GM12878 (cell line): ENCODE measurements at regions not wholly inside any gene's neighbourhood (a gene's known extent, or its start where the extent isn't known, plus 50 kb on each side); places are given as distances from the start of the nearest gene placed in this dataset.

ENCODE experiments used
- ATAC-seq: fragments of 200-7000 bp; cut with Tn5 transposase; 3 replicates; pipeline ENCODE4 v1.9.1; 2020; ENCODE audit warnings: mild to moderate bottlenecking, moderate library complexity
- BruUV-seq: library from RNA; stranded (reverse); fragments of 400-500 nt; replicated peaks from 2 replicates; lab custom pipeline; 2021; lab: Mats Ljungman, UMichigan
- CTCF ChIA-PET: fragments of 300-600 bp; sonication (Branson Sonifier 250); formaldehyde crosslinking; extraction: SDS; loops from one replicate; lab custom pipeline; 2021; ENCODE audit warnings: inconsistent platforms; lab: Yijun Ruan, JAX
- POLR2A ChIA-PET: fragments of 350-600 bp; formaldehyde crosslinking; extraction: SDS; loops from one replicate; lab custom pipeline; 2021; ENCODE audit warnings: inconsistent platforms; lab: Charles Lee
- RAD21 ChIA-PET: fragments of 300-600 bp; sonication (Branson Sonifier 250); formaldehyde crosslinking; loops from one replicate; lab custom pipeline; 2023; ENCODE audit warnings: antibody characterized with exemption; ENCODE audit not compliant: unreplicated experiment; lab: Charles Lee
- SMC1A ChIA-PET: fragments of 300-600 bp; sonication (Branson Sonifier 250); formaldehyde crosslinking; loops from one replicate; lab custom pipeline; 2023; ENCODE audit not compliant: unreplicated experiment, uncharacterized antibody; lab: Charles Lee
- DNase-seq: peaks from one replicate; pipeline ENCODE4 v3.0.0-alpha.2; 2011; ENCODE audit warnings: low read depth, low spot score
- FAIRE-seq: peaks from 3 replicates; lab custom pipeline; 2011; peaks lifted over from hg19 to GRCh38; lab: Jason Lieb, UNC
- H2AFZ ChIP-seq: 2 replicates; pipeline ENCODE4 v1.6.0; 2011; ENCODE audit warnings: low read depth, low read length, control low read depth; ENCODE audit not compliant: control insufficient read depth
- H3K27ac ChIP-seq: 2 replicates; pipeline ENCODE4 v1.5.1; 2011; ENCODE audit warnings: control low read depth; ENCODE audit not compliant: control insufficient read depth, insufficient read depth
- H3K27me3 ChIP-seq, 2 experiments: replicated peaks in 1 of 2; 2 replicates each; pipeline versions ENCODE4 v1.6.0 to v1.6.1; 2011; ENCODE audit warnings: low read length in 1 of 2; ENCODE audit not compliant: control insufficient read depth in 2 of 2, insufficient read depth in 2 of 2
- H3K36me3 ChIP-seq, 2 experiments: 2 replicates each; pipeline ENCODE4 v1.5.1; 2011; ENCODE audit warnings: low read length in 1 of 2; ENCODE audit not compliant: control insufficient read depth in 2 of 2, insufficient read depth in 2 of 2
- H3K4me1 ChIP-seq: 2 replicates; pipeline ENCODE4 v1.6.1; 2011; ENCODE audit warnings: mild to moderate bottlenecking, low read length, moderate library complexity, mixed read lengths; ENCODE audit not compliant: control insufficient read depth, insufficient read depth
- H3K4me2 ChIP-seq: 2 replicates; pipeline ENCODE4 v1.6.0; 2011; ENCODE audit warnings: control low read depth; ENCODE audit not compliant: control insufficient read depth, insufficient read depth
- H3K4me3 ChIP-seq: fragments of 200-600 bp; sonication (generic); 2 replicates; pipeline ENCODE4 v1.5.1; 2016
- H3K79me2 ChIP-seq: 2 replicates; pipeline ENCODE4 v1.6.0; 2011; ENCODE audit warnings: low read length; ENCODE audit not compliant: control insufficient read depth, insufficient read depth
- H3K9ac ChIP-seq: 2 replicates; pipeline ENCODE4 v1.8.0; 2011; ENCODE audit warnings: low read length, control low read depth, mixed read lengths; ENCODE audit not compliant: control insufficient read depth, insufficient read depth
- H3K9me3 ChIP-seq: replicated peaks from 3 replicates; pipeline ENCODE4 v1.5.1; 2011; ENCODE audit warnings: mild to moderate bottlenecking, low read length; ENCODE audit not compliant: control insufficient read depth, insufficient read depth
- H4K20me1 ChIP-seq: 2 replicates; pipeline ENCODE4 v1.6.0; 2011; ENCODE audit not compliant: control insufficient read depth, insufficient read depth
- CHD2 ChIP-seq: IDR thresholded peaks from 2 replicates; pipeline ENCODE4 v1.6.1; 2011; ENCODE audit warnings: low read depth, low read length, improper control_type of control experiment, borderline replicate concordance
- CHD4 ChIP-seq: fragments of 200-600 bp; sonication (generic); IDR thresholded peaks from 2 replicates; pipeline ENCODE4 v1.6.1; 2016; ENCODE audit warnings: mild to moderate bottlenecking
- FOXM1 ChIP-seq: IDR thresholded peaks from 2 replicates; pipeline ENCODE4 v1.6.1; 2012; ENCODE audit warnings: low read depth, mild to moderate bottlenecking, inconsistent platforms, low read length, moderate library complexity
- HDAC2 ChIP-seq: fragments of 200-600 bp; sonication (generic); IDR thresholded peaks from 2 replicates; pipeline ENCODE4 v1.6.1; 2017
- HDAC6 ChIP-seq: fragments of 200-600 bp; sonication (generic); IDR thresholded peaks from one replicate; pipeline ENCODE4 v1.8.0; 2017; ENCODE audit warnings: antibody characterized with exemption; ENCODE audit not compliant: unreplicated experiment
- HDGF ChIP-seq: fragments of 450-650 bp; IDR thresholded peaks from 2 replicates; pipeline ENCODE4 v1.6.1; 2016; ENCODE audit warnings: antibody characterized with exemption
- IKZF2 ChIP-seq, 2 experiments: fragments of 450-650 bp; IDR thresholded peaks; 2 replicates each; pipeline ENCODE4 v1.6.1; 2017; ENCODE audit warnings: mild to moderate bottlenecking in 2 of 2, moderate library complexity in 2 of 2
- MEF2B ChIP-seq: fragments of 450-650 bp; IDR thresholded peaks from 2 replicates; pipeline ENCODE4 v1.6.1; 2018; ENCODE audit warnings: mild to moderate bottlenecking, moderate library complexity; ENCODE audit not compliant: partially characterized antibody, poor library complexity, severe bottlenecking
- MTA2 ChIP-seq: fragments of 450-650 bp; IDR thresholded peaks from 2 replicates; pipeline ENCODE4 v1.6.1; 2016; ENCODE audit warnings: low read depth, mild to moderate bottlenecking, moderate library complexity
- MXI1 ChIP-seq: fragments of 150-350 bp; IDR thresholded peaks from 2 replicates; pipeline ENCODE4 v1.6.1; 2011; ENCODE audit warnings: low read depth, mild to moderate bottlenecking, inconsistent platforms, low read length, improper control_type of control experiment
- RUNX3 ChIP-seq: IDR thresholded peaks from 2 replicates; pipeline ENCODE4 v1.6.1; 2012; ENCODE audit warnings: low read length, inconsistent platforms
- STAT1 ChIP-seq: fragments of 450-650 bp; conservative IDR thresholded peaks from 2 replicates; pipeline ENCODE4 v1.6.1; 2014; ENCODE audit warnings: antibody characterized with exemption, mild to moderate bottlenecking
- SUPT20H ChIP-seq: IDR thresholded peaks from 2 replicates; pipeline ENCODE4 v1.6.1; 2011; ENCODE audit warnings: low read depth, mild to moderate bottlenecking, low read length, moderate library complexity, borderline replicate concordance; ENCODE audit not compliant: control insufficient read depth
- in situ Hi-C: fragments of 300-500 bp; cut with MboI; formaldehyde crosslinking; loops from 9 replicates; pipeline ENCODE4 v1.14.3; 2018; ENCODE audit warnings: mixed read lengths
- intact Hi-C: fragments of 100-400 bp; cut with micrococcal nuclease; formaldehyde crosslinking; loops from one replicate; pipeline ENCODE4 v1.14.2; 2022; ENCODE audit not compliant: unreplicated experiment
- TF ChIP-seq, protein P1 (sequence below): fragments of 150-350 bp; IDR thresholded peaks from 2 replicates; pipeline ENCODE4 v1.6.1; 2016; ENCODE audit warnings: low read depth, low read length
- TF ChIP-seq, protein P2 (sequence below): fragments of 150-350 bp; IDR thresholded peaks from 2 replicates; pipeline ENCODE4 v1.6.1; 2014; ENCODE audit warnings: mild to moderate bottlenecking, low read depth, low read length
- TF ChIP-seq, protein P3 (sequence below): fragments of 450-650 bp; formaldehyde crosslinking; IDR thresholded peaks from 2 replicates; pipeline ENCODE4 v1.5.0; 2022; ENCODE audit warnings: mild to moderate bottlenecking, missing genetic modification characterization
- TF ChIP-seq, protein P4 (sequence below): fragments of 450-650 bp; IDR thresholded peaks from 2 replicates; pipeline ENCODE4 v1.6.1; 2017; ENCODE audit warnings: low read depth, mild to moderate bottlenecking, moderate library complexity

DNA sequence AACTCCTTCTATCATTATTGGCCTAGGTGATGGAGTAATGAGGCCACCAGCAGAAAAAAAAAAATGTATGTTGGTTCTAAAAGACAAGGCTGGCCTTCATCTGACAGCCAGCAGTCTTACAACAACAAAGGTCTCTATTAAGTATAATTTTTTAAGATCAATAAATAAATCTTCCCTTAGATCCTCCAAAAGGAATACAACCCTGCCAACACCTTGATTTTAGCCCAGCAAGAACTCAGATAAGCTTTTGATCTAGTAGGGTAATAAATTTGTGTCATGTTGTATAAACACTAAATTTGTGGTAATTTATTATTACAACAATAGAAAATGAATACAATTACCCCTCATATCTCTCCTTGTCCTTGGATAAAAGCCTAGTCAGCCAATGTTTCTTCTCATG is 633.2 kb upstream of the FAM174A start:
- Histone ChIP-seq H3K9me3 (no peaks in the 10 kb centered on the region), H3K27me3 (no peaks in the 10 kb centered on the region), H3K9ac (no peak overlapping the region), H2AFZ (no peak overlapping the region), H4K20me1 (no peaks in the 10 kb centered on the region), H3K4me1 (no peaks in the 10 kb centered on the region), H3K79me2 (no peaks in the 10 kb centered on the region), H3K4me3 (no peak overlapping the region), H3K27ac (no peak overlapping the region), H3K4me2 (no peak overlapping the region), H3K36me3 (no peaks in the 10 kb centered on the region)
- BruUV-seq, result no TSS peak
- SMC1A ChIA-PET, result no interaction called here
- intact Hi-C loops (no loop called here), in situ Hi-C loops (no loop called here)
- CTCF ChIA-PET, result no interaction called here
- POLR2A ChIA-PET, result no interaction called here
- ATAC-seq (no peak), DNase-seq (no peak), FAIRE-seq (no peak)
- RAD21 ChIA-PET, result no interaction called here
- TF ChIP-seq MTA2, result no peak
- no peak for TF ChIP-seq STAT1
- TF ChIP-seq RUNX3, result no peak
- TF ChIP-seq MEF2B, result no peak
- TF ChIP-seq, protein P1, sequence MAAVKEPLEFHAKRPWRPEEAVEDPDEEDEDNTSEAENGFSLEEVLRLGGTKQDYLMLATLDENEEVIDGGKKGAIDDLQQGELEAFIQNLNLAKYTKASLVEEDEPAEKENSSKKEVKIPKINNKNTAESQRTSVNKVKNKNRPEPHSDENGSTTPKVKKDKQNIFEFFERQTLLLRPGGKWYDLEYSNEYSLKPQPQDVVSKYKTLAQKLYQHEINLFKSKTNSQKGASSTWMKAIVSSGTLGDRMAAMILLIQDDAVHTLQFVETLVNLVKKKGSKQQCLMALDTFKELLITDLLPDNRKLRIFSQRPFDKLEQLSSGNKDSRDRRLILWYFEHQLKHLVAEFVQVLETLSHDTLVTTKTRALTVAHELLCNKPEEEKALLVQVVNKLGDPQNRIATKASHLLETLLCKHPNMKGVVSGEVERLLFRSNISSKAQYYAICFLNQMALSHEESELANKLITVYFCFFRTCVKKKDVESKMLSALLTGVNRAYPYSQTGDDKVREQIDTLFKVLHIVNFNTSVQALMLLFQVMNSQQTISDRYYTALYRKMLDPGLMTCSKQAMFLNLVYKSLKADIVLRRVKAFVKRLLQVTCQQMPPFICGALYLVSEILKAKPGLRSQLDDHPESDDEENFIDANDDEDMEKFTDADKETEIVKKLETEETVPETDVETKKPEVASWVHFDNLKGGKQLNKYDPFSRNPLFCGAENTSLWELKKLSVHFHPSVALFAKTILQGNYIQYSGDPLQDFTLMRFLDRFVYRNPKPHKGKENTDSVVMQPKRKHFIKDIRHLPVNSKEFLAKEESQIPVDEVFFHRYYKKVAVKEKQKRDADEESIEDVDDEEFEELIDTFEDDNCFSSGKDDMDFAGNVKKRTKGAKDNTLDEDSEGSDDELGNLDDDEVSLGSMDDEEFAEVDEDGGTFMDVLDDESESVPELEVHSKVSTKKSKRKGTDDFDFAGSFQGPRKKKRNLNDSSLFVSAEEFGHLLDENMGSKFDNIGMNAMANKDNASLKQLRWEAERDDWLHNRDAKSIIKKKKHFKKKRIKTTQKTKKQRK, result no peak
- no peak for TF ChIP-seq HDGF
- TF ChIP-seq, protein P2, sequence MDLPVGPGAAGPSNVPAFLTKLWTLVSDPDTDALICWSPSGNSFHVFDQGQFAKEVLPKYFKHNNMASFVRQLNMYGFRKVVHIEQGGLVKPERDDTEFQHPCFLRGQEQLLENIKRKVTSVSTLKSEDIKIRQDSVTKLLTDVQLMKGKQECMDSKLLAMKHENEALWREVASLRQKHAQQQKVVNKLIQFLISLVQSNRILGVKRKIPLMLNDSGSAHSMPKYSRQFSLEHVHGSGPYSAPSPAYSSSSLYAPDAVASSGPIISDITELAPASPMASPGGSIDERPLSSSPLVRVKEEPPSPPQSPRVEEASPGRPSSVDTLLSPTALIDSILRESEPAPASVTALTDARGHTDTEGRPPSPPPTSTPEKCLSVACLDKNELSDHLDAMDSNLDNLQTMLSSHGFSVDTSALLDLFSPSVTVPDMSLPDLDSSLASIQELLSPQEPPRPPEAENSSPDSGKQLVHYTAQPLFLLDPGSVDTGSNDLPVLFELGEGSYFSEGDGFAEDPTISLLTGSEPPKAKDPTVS, result no peak
- no peak for TF ChIP-seq HDAC2
- TF ChIP-seq, protein P3, sequence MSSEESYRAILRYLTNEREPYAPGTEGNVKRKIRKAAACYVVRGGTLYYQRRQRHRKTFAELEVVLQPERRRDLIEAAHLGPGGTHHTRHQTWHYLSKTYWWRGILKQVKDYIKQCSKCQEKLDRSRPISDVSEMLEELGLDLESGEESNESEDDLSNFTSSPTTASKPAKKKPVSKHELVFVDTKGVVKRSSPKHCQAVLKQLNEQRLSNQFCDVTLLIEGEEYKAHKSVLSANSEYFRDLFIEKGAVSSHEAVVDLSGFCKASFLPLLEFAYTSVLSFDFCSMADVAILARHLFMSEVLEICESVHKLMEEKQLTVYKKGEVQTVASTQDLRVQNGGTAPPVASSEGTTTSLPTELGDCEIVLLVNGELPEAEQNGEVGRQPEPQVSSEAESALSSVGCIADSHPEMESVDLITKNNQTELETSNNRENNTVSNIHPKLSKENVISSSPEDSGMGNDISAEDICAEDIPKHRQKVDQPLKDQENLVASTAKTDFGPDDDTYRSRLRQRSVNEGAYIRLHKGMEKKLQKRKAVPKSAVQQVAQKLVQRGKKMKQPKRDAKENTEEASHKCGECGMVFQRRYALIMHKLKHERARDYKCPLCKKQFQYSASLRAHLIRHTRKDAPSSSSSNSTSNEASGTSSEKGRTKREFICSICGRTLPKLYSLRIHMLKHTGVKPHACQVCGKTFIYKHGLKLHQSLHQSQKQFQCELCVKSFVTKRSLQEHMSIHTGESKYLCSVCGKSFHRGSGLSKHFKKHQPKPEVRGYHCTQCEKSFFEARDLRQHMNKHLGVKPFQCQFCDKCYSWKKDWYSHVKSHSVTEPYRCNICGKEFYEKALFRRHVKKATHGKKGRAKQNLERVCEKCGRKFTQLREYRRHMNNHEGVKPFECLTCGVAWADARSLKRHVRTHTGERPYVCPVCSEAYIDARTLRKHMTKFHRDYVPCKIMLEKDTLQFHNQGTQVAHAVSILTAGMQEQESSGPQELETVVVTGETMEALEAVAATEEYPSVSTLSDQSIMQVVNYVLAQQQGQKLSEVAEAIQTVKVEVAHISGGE (CRISPR knock-in tag), result no peak
- TF ChIP-seq HDAC6, result no peak
- no peak for TF ChIP-seq MXI1
- no peak for TF ChIP-seq CHD2
- no peak for TF ChIP-seq CHD4
- TF ChIP-seq, protein P4, sequence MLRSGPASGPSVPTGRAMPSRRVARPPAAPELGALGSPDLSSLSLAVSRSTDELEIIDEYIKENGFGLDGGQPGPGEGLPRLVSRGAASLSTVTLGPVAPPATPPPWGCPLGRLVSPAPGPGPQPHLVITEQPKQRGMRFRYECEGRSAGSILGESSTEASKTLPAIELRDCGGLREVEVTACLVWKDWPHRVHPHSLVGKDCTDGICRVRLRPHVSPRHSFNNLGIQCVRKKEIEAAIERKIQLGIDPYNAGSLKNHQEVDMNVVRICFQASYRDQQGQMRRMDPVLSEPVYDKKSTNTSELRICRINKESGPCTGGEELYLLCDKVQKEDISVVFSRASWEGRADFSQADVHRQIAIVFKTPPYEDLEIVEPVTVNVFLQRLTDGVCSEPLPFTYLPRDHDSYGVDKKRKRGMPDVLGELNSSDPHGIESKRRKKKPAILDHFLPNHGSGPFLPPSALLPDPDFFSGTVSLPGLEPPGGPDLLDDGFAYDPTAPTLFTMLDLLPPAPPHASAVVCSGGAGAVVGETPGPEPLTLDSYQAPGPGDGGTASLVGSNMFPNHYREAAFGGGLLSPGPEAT, result no peak
- no peak for TF ChIP-seq FOXM1
- no peak for TF ChIP-seq SUPT20H
- no peak for TF ChIP-seq IKZF2 (IDR thresholded peaks at IDR 0.05)
